ENCODE measurements at regions not wholly inside any gene's neighbourhood (a gene's known extent, or its start where the extent isn't known, plus 50 kb on each side); places are given as distances from the start of the nearest gene placed in this dataset.
A peak's percentile ranks its signal among the peaks of the same experiment; 100 is the strongest.

- Histone ChIP-seq H3K9me3 (peaks cover 0 to 10% (median 4%) of the 10 kb centered on the region in 11 donors), H3K27me3 (no peaks in the 10 kb centered on the region), H3K4me1 (peaks cover 49 to 78% (median 63%) of the 10 kb centered on the region in 9 donors), H3K36me3 (no peaks in the 10 kb centered on the region), H3K27ac (peak overlapping the region; percentile 76 to 93 (median 90)), H3K4me3 (no peak overlapping the region)
- 87 to 89% methylated on average over 11 of the region's 11 CpGs for WGBS, 2 donors
- TF ChIP-seq, protein P1, sequence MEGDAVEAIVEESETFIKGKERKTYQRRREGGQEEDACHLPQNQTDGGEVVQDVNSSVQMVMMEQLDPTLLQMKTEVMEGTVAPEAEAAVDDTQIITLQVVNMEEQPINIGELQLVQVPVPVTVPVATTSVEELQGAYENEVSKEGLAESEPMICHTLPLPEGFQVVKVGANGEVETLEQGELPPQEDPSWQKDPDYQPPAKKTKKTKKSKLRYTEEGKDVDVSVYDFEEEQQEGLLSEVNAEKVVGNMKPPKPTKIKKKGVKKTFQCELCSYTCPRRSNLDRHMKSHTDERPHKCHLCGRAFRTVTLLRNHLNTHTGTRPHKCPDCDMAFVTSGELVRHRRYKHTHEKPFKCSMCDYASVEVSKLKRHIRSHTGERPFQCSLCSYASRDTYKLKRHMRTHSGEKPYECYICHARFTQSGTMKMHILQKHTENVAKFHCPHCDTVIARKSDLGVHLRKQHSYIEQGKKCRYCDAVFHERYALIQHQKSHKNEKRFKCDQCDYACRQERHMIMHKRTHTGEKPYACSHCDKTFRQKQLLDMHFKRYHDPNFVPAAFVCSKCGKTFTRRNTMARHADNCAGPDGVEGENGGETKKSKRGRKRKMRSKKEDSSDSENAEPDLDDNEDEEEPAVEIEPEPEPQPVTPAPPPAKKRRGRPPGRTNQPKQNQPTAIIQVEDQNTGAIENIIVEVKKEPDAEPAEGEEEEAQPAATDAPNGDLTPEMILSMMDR (IDR thresholded peaks at IDR 0.05), result no peak
- intact Hi-C loops (cut with DNase I), result loop anchor here in 3 of 10 donors (5.0 to 10.0 kb wide), 3 partner anchors 111 to 139 kb away; partner anchors contain the start of gene ZFP36L2 (in 1 of the 3)
- ATAC-seq (no peak), DNase-seq (no peak)
These were observed 140.9 kb downstream of the ZFP36L2 start for GRCh38 chr2:43085505-43085904.

- Histone ChIP-seq H3K4me3 (no peak overlapping the region), H3K4me1 (peaks cover 49 to 78% (median 63%) of the 10 kb centered on the region in 9 donors), H3K27me3 (no peaks in the 10 kb centered on the region), H3K27ac (peak overlapping the region; percentile 76 to 93 (median 90)), H3K9me3 (peaks cover 0 to 2% (median 0%) of the 10 kb centered on the region in 11 donors), H3K36me3 (no peaks in the 10 kb centered on the region)
- TF ChIP-seq, protein P1 (IDR thresholded peaks at IDR 0.05), result no peak
- intact Hi-C loops (cut with DNase I), result loop anchor here in 3 of 10 donors (5.0 to 10.0 kb wide), 4 partner anchors 52 to 140 kb away; partner anchors contain the start of gene ZFP36L2 (in 1 of the 3)
- 32 to 39% methylated on average over 8 of the region's 8 CpGs for WGBS, 2 donors
- DNase-seq, result peak; percentile 67 to 71
- ATAC-seq, result peak in 1 of 8 donors; percentile 4
These were observed 141.7 kb downstream of the ZFP36L2 start for GRCh38 chr2:43084699-43085091.

GRCh38 chr2:43083710-43084698, 142.4 kb downstream of the ZFP36L2 start:
- Histone ChIP-seq H3K9me3 (no peaks in the 10 kb centered on the region), H3K4me1 (peaks cover 49 to 80% (median 63%) of the 10 kb centered on the region in 9 donors), H3K36me3 (no peaks in the 10 kb centered on the region), H3K27ac (peak overlapping the region; percentile 76 to 93 (median 90)), H3K4me3 (no peak overlapping the region), H3K27me3 (no peaks in the 10 kb centered on the region)
- ATAC-seq, result peak in 7 of 8 donors; percentile 19 to 43 (median 23)
- TF ChIP-seq, protein P1 (IDR thresholded peaks at IDR 0.05), result no peak
- DNase-seq, result peak; percentile 47 to 73
- intact Hi-C loops (cut with DNase I), result loop anchor here in 2 of 10 donors (5.0 to 10.0 kb wide), 3 partner anchors 52 to 141 kb away; partner anchors contain the start of gene ZFP36L2 (in 1 of the 2)
- WGBS, 2 donors, result 47 to 51% methylated on average over 13 of the region's 13 CpGs

Measured in heart right ventricle (tissue), 16 donors.